ENCODE measurements at regions not wholly inside any gene's neighbourhood (a gene's known extent, or its start where the extent isn't known, plus 50 kb on each side); places are given as distances from the start of the nearest gene placed in this dataset.

DNA sequence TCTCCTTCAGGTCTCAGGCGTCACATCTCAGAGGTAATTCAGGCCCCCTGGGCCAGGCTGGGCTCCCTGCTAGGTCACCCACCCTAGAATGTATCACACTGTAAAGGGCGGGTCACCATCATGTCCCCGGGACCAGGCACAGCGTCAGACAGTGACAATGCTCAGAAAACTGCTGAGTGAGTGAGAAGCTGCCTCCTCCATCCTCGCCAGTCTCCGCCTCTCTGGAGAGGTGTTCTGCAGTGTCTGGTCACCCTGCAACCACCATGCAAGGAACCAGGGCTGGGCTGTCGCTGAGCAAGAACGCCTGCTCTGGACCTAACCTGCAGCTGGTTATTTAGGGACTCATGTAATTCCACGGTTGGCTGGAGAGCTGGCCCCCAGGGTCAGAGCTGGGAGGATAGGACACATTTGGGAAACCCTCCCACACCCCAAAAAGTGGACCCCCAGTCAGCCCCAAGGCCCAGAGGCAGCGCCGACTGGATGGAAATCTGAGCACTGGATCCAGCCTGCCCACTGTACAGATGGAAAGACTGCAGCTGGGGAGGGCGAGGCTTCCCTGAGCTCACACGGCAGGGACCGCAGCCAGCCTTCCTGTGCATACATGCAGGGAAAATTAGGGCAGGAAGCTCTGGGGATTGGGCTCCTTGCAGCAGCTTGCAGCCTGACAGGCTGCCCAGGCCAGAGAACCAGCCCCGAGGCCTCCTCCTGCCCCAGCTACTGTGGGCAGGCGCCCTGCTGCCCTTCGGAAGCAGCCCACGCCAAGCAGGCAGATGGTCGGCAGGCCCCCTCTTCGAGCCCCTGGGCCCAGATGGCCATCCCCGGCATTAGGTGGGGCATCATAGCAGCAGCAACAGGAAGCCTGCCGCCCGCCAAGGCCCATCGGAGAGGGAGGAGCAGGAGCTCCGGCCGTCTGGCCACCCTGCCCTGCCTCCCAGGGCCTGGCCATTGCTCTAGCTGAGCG, 105.4 kb upstream of the ZMIZ1 start:
- DNase-seq: no peak

- no peak for DNase-seq
Observed at GRCh38 chr10:78964274-78964951, 104.4 kb upstream of the ZMIZ1 start.

- no peak for DNase-seq
Observed at GRCh38 chr10:78964952-78965633, 103.7 kb upstream of the ZMIZ1 start.

GRCh38 chr10:78966182-78966787, 102.5 kb upstream of the ZMIZ1 start:
- DNase-seq: no peak

GRCh38 chr10:78966844-78967488, 101.8 kb upstream of the ZMIZ1 start:
- no peak for DNase-seq

GRCh38 chr10:78968300-78968942, 100.3 kb upstream of the ZMIZ1 start:
- no peak for DNase-seq

GRCh38 chr10:78968943-78969342, 99.8 kb upstream of the ZMIZ1 start:
- DNase-seq: no peak

DNA sequence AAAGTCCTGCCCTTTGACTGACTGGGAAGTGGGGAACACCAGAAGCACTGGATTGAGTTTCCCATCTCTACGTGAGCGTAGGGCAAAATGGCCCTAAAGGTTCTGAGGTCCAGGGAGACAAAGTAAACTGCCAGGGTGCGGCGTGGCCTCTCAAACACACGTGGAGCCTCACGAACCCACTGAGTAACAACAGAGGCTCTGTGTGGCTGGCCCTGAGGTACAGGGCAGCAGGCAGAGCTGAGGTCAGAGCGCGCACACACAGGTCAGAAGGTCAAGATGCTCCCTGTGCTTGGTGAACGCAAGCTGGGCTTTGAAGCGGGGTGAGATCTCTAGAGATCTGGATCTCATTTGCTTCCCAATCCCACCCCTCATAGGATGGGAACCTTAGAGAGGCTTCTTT, 99.0 kb upstream of the ZMIZ1 start:
- DNase-seq: no peak

DNA sequence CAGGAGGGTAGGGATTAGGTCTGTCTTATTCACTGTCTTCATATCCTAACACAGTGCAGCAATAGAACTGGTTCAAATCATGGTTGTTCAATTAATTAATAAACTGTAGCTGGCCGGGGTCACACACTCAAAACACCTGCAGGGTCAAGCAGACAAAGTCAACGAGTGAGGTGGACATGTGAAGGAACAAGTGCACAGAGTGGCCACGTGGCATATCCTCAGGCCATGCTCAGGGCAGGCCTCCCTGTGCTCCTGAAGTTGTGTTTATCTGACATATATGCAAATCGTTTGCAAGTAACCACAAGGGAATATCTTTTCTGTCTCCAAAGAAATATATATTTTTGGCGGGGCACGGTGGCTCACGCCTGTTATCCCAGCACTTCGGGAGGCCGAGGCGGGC, 98.5 kb upstream of the ZMIZ1 start:
- DNase-seq: no peak

GRCh38 chr10:78971094-78971682, 97.6 kb upstream of the ZMIZ1 start:
- no peak for DNase-seq

- no peak for DNase-seq
Observed at GRCh38 chr10:78972160-78972946, 96.4 kb upstream of the ZMIZ1 start.

GRCh38 chr10:78972947-78973900, 95.5 kb upstream of the ZMIZ1 start:
- peak; percentile 68 for DNase-seq

DNA sequence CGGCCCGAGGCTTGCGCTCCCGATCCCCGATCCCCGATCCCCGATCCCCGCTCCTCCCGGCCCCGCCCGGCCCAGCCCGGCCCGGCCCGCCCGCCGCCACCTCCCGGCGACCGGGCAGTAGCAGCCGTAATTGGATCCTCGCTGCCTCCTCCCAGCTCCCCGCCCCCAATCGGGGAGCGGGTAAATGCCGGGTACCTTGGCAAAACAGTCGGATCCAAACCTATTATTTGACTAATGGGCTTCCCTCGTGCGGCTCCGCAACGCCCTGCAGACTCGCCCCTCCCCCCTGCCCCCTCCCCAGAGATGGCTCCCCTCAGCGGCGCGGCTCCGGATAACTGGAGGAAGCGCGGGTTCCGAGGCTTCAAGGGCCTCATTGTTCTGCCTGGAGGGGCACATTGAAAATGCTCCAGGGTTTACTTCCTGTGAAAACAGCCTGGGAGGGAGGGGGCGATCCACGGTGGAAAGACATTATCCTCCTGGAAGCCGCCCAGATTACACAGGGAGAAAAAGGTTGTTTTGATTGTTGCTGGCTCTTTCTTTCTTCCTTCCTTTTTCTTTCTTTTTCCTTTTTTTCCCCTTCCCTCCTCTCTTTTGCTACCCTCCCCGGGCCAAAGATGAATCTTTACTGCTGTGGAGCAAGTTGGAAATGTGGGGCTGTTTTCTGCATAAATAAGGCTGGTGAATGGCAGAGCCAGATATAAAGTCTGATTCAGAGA, 94.7 kb upstream of the ZMIZ1 start:
- no peak for DNase-seq

DNA sequence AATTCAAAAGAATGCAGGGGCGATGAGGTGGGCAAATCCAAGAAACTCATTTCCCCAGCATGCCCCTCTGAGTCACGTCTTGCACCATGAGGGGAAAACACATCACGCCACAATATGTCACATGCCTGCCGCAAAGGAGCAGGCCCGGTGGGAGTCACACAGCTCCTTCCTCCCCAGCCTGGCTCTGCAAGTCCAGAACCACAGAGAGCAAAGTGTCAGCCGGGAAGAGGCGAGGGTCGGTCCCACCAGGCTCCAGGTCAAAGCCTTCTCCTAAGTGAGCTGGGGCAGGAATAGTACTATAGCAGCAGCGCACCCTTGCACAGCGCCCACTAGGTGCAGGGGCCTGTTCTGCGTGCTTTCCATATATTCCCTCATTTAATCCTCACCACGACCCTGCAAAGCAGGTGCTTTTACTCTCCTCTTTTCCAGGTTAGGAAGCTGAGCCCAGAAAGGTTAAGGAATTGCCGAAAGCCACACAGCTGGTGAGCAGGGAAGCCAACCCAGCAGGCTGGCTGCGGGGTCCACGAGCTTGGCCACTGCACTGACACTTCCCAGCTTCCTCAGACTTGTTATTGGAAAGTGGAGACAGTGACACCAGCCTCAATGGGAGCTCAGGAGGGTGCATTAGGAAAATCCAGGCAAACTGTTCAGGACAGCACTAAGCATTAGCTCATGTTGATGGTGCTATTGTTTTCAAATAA, 94.0 kb upstream of the ZMIZ1 start:
- peak; percentile 23 for DNase-seq

DNA sequence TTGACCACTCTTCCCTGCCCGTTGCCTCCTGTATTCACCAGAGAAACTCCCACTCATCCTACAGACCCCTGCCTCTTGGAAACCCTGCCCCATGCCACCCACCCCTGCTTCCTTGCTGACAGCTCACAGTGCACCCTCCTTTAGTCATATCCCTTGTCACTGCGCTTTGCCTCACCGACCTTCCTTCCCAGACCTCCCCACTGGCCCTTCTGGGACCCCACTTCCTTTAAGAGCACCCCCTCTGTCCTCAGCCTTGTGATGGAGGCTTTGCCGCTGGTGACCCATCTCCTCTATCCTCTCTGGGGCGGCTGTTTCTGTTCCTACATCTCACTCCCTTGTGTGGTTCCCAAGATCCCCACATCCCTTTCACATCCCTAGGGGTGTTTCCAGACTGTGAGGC, 92.8 kb upstream of the ZMIZ1 start:
- no peak for DNase-seq

GRCh38 chr10:78976825-78977755, 91.7 kb upstream of the ZMIZ1 start:
- no peak for DNase-seq

- no peak for DNase-seq
Observed at GRCh38 chr10:78979938-78980337, 88.8 kb upstream of the ZMIZ1 start.
